NCI-H2171 treated with DMSO at 0.1 percent for 48 hours (cell line): ENCODE measurements at regions not wholly inside any gene's neighbourhood (a gene's known extent, or its start where the extent isn't known, plus 50 kb on each side); places are given as distances from the start of the nearest gene placed in this dataset.
"Not testable (repeated sequence)": the region's sequence is repeated elsewhere in the genome, so short reads cannot be mapped to it uniquely, and the experiment has no call there.

Source experiments
- DNase-seq: peaks from one replicate; lab custom pipeline; 2025; lab: John Stamatoyannopoulos, UW

GRCh38 chr1:120552190-120552589, 137.4 kb downstream of the NBPF8 start:
- DNase-seq: not testable (repeated sequence)

DNA sequence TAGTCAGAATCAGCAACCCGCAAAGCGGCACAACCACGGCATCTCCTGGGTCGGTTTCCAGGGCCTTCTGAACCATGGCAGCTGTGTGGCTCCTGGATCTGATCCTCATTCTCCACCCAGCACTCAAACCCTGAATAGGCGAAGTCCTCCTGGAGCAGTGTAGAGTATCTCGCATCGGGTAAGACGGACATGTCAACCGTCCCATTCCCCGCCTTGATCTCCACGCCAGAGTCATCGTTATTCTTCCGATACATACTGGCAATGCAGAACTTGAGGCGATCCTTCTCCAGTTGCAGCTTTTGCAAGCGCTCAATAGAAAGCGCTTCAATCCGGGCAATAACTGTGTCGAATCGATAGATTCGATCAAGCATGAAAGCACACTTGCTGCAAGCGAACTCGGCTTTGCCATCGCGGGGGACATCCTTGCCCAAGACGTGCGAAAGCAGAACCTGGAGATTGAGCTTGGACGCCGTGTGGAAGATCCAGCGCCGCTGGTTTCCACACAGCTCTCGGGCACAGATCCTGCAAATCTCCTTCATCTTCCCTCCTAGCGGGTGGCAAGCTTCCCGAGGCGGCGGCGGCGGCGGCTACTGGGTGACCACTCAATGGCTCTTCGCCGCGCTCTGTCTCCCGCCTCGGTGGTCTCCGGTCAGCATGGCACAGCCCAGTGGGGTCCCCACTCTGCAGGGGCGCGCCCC, 142.9 kb downstream of the NBPF8 start:
- peak; percentile 3 for DNase-seq

DNA sequence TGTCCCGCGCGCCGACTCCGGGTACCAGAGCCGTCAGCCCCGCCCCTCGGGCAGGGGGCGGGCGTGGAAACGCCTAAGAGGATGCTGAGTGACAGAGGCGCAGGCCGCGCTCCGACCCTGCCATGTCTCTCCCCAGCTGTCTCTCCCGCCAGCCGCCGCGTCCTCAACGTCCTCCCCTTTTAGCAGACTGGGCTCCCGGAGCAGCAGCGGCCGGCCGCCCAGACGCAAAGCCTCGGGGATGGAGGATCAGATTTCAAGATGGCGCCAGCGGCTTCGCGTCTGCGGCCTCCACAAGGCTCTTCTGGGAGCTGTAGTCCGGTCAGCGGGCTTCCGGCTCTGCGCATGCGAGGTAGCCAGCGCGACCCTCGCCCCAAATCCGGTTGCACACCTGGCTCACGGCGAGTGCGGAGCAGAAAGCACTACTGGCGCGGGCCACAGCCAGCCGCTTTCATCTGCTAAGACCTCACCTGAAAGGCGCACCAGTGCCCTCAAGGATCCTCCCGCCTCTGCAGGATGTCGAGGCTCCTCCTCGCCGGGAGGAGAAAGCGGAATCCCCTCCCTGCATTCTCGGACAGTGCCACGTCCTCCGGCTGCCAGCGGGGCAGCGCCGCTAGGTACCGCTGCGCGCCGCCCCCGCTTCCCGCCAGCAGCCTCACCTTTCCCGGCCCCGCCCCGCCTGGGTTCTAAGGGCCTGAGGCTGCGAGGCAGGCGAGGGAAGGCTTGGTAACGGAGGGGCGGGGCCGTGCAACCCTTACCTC, 143.6 kb downstream of the NBPF8 start:
- peak; percentile 43 for DNase-seq

GRCh38 chr1:120561767-120562166, 146.9 kb downstream of the NBPF8 start:
- not testable (repeated sequence) for DNase-seq

GRCh38 chr1:120565396-120565795, 150.6 kb downstream of the NBPF8 start:
- DNase-seq: not testable (repeated sequence)

GRCh38 chr1:120567620-120568019, 152.8 kb downstream of the NBPF8 start:
- not testable (repeated sequence) for DNase-seq

- not testable (repeated sequence) for DNase-seq
Measured at GRCh38 chr1:120575201-120575600, 148.5 kb upstream of the NBPF26 start.

GRCh38 chr1:120582135-120582534, 141.6 kb upstream of the NBPF26 start:
- not testable (repeated sequence) for DNase-seq

DNA sequence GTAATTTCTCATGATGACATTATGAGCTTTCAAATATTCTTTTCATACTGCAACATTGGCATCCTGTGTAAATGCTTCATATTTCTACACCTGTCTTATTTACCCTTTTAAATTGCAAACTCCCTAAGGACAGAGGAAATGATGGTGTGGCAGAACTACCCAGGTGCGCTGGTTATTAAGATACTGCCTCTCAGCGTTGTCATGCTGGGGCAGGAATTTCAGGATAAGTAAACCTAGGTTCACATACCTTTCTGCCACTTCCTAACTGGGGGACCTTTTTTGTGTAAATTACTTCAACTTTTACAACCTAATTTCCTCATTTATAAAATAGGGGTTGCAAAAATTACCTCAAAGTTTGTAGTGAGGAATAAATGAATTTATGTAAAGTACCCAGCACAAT, 137.7 kb upstream of the NBPF26 start:
- not testable (repeated sequence) for DNase-seq

- not testable (repeated sequence) for DNase-seq
Measured at GRCh38 chr1:120588811-120589210, 134.9 kb upstream of the NBPF26 start.

- DNase-seq: not testable (repeated sequence)
Measured at GRCh38 chr1:120591774-120592173, 132.0 kb upstream of the NBPF26 start.

GRCh38 chr1:120592943-120593342, 130.8 kb upstream of the NBPF26 start:
- not testable (repeated sequence) for DNase-seq

- DNase-seq: not testable (repeated sequence)
Measured at GRCh38 chr1:120593648-120594047, 130.1 kb upstream of the NBPF26 start.

GRCh38 chr1:120598331-120598951, 125.3 kb upstream of the NBPF26 start:
- DNase-seq: not testable (repeated sequence)

DNA sequence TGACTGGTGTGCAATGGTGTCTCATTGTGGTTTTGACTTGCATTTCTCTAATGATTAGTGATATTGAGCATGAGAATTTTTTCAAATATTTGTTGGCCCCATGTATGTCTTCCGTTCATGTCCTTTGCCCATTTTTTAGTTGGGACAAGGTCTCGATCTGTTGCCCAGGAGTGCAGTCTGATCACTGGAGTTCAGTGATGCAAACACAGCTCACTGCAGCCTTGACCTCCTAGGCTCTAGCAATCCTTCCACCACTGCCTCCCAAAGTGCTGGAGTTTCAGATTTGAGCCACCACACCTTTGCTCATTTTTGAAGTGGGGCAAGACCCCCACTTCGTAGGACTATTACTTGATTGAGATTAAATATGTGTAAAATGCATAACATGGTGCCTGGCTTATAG, 124.2 kb upstream of the NBPF26 start:
- not testable (repeated sequence) for DNase-seq

- DNase-seq: not testable (repeated sequence)
Measured at GRCh38 chr1:120600442-120601041, 123.2 kb upstream of the NBPF26 start.

- DNase-seq: not testable (repeated sequence)
Measured at GRCh38 chr1:120607882-120608281, 115.9 kb upstream of the NBPF26 start.

GRCh38 chr1:120608314-120609014, 115.3 kb upstream of the NBPF26 start:
- not testable (repeated sequence) for DNase-seq

GRCh38 chr1:120609015-120609573, 114.7 kb upstream of the NBPF26 start:
- not testable (repeated sequence) for DNase-seq

DNA sequence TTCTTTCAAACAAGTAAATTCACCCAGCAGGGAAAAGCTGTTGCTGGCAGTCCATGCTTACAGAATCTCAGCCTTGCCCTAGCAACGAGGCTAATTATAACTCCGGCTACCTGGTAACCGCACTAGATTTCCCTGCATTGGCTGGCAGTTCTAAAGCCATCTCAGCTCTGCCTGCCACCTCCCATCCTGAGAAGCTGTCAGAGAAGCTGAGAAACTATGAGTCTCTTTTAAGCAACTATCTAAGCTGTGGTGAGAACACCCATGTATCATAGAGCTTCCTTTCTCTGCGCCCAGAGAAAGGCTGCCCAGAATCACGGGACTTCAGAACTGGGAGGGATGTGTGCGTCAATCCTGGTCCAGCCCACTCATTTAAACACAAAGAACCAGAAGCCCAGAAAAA, 113.9 kb upstream of the NBPF26 start:
- not testable (repeated sequence) for DNase-seq

GRCh38 chr1:120614931-120615639, 108.7 kb upstream of the NBPF26 start:
- DNase-seq: not testable (repeated sequence)
